ENCODE measurements at regions not wholly inside any gene's neighbourhood (a gene's known extent, or its start where the extent isn't known, plus 50 kb on each side); places are given as distances from the start of the nearest gene placed in this dataset.

DNA sequence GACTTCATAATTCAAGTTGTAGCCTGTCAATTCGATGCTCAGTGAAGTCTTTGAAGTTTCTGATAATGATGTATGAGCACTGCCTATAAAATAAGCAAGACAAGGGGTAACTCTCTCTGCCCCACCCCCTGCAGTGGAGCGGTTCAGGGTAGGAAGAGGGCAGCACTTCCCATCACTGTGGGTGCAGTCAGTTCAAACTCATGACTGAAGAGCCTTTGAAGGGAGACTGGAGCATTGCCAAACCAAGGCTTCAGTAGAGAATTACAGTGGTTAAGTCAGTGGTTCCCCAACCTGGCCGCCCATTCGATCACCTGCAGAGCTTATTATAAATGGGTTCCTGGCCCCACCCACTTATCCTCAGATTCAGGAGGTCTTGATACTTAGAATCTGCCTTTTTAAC is 190.6 kb downstream of the SHQ1 start:
- TF ChIP-seq, protein P1, sequence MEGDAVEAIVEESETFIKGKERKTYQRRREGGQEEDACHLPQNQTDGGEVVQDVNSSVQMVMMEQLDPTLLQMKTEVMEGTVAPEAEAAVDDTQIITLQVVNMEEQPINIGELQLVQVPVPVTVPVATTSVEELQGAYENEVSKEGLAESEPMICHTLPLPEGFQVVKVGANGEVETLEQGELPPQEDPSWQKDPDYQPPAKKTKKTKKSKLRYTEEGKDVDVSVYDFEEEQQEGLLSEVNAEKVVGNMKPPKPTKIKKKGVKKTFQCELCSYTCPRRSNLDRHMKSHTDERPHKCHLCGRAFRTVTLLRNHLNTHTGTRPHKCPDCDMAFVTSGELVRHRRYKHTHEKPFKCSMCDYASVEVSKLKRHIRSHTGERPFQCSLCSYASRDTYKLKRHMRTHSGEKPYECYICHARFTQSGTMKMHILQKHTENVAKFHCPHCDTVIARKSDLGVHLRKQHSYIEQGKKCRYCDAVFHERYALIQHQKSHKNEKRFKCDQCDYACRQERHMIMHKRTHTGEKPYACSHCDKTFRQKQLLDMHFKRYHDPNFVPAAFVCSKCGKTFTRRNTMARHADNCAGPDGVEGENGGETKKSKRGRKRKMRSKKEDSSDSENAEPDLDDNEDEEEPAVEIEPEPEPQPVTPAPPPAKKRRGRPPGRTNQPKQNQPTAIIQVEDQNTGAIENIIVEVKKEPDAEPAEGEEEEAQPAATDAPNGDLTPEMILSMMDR (IDR thresholded peaks at IDR 0.05), result no peak
- no peak for TF ChIP-seq EZH2 (IDR thresholded peaks at IDR 0.05)
